ENCODE measurements at regions not wholly inside any gene's neighbourhood (a gene's known extent, or its start where the extent isn't known, plus 50 kb on each side); places are given as distances from the start of the nearest gene placed in this dataset.

DNA sequence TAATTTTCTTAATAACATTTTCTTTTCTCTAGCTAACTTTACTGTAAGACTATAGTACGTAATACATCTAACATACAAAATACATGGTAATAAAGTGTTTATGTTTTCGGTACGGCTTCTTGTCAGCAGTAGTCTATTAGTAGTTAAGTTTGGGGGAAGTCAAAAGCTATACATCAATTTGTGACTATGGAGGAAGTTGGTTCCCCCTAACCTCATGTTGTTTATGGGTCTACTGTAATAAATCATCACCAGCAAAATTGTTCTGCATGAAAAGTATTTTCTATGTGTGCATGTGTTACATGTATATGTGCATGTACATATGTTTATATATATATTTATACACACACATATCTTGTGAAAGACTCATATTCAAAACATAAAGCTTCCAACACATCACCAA, 303.0 kb downstream of the TRIB2 start:
- TF ChIP-seq, protein P1, sequence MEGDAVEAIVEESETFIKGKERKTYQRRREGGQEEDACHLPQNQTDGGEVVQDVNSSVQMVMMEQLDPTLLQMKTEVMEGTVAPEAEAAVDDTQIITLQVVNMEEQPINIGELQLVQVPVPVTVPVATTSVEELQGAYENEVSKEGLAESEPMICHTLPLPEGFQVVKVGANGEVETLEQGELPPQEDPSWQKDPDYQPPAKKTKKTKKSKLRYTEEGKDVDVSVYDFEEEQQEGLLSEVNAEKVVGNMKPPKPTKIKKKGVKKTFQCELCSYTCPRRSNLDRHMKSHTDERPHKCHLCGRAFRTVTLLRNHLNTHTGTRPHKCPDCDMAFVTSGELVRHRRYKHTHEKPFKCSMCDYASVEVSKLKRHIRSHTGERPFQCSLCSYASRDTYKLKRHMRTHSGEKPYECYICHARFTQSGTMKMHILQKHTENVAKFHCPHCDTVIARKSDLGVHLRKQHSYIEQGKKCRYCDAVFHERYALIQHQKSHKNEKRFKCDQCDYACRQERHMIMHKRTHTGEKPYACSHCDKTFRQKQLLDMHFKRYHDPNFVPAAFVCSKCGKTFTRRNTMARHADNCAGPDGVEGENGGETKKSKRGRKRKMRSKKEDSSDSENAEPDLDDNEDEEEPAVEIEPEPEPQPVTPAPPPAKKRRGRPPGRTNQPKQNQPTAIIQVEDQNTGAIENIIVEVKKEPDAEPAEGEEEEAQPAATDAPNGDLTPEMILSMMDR (IDR thresholded peaks at IDR 0.05; ENCODE audit: borderline replicate concordance, control extremely low read depth, extremely low read depth, insufficient read depth, missing control alignments) = no peak
- in situ Hi-C loops (cut with MboI; ENCODE audit: low sequenced_read_pairs, unreplicated experiment) = loop anchor here (25.0 kb wide), 1 partner anchor 1182 kb away; no protein-coding TSS in a partner anchor

DNA sequence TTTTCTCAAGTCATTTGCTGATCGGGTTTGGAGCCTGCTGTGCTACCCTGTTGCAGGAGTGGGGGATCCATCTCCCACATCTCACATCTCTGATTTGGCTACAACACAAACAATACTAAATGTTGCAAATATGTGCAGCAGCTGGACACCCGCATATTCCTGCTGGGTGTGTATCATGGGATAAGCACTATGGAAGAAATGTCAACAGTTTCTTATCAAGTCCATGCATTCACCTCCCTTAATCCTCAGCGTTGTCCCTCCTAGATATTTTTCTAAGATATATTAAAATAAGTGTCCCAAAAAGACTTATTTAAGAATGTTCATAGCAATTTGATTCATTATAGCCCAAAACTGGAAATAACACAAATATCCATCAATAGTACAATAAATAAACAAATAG, 303.7 kb downstream of the TRIB2 start:
- TF ChIP-seq, protein P1 (IDR thresholded peaks at IDR 0.05; ENCODE audit: borderline replicate concordance, control extremely low read depth, extremely low read depth, insufficient read depth, missing control alignments) = no peak
- in situ Hi-C loops (cut with MboI; ENCODE audit: low sequenced_read_pairs, unreplicated experiment) = loop anchor here (25.0 kb wide), 1 partner anchor 1183 kb away; no protein-coding TSS in a partner anchor
- DNase-seq (ENCODE audit: low spot score) = no peak

More for the DNA sequence above, 303.0 kb downstream of the TRIB2 start:
- no peak for DNase-seq (ENCODE audit: low spot score)

DNA sequence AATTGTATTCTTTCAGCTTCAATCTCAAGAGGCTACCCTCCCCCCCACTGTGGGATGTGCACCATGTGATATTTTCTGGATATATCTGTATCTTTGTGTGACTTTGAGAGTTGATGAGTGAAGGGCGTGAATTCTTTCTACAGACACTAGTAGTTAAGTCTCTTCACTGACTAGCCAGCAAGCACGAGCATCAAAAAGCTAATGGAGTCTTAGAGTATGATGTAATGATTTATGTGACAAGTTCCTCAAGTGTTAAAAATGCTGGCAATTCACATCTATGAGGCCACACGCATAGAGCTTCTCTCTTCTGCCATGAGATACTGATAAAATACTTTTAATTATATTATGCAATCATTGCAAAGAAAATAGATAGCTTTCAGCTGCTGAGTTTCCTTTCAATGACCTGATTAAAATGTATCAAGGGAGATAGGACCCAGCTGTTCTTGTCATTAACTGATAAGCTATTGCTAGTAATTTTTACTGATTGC, 304.8 kb downstream of the TRIB2 start:
- TF ChIP-seq, protein P1 (IDR thresholded peaks at IDR 0.05; ENCODE audit: borderline replicate concordance, control extremely low read depth, extremely low read depth, insufficient read depth, missing control alignments) = no peak
- in situ Hi-C loops (cut with MboI; ENCODE audit: low sequenced_read_pairs, unreplicated experiment) = loop anchor here (25.0 kb wide), 1 partner anchor 1184 kb away; no protein-coding TSS in a partner anchor
- DNase-seq (ENCODE audit: low spot score) = no peak

DNA sequence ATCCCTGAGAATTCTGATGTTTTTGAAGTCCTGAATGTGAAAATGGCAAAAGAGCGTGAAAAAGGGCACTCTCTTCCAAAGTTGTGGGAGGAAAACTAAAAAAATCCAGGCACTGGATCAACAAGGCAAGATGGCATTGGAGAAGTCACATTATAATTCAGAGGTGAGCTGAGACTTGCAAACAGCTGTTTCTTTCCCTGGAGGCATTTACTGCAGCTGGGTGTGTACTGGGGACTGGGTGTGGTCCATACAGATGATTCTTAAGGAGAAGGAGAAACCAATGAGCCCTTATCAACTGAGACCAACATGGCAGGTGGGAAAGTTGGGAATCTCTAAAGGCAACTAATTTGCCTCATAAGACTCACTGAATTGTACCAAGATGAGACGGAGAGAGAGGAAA, 313.9 kb downstream of the TRIB2 start:
- in situ Hi-C loops (cut with MboI; ENCODE audit: low sequenced_read_pairs, unreplicated experiment) = no loop called here
- DNase-seq (ENCODE audit: low spot score) = no peak
- TF ChIP-seq, protein P1 (IDR thresholded peaks at IDR 0.05; ENCODE audit: borderline replicate concordance, control extremely low read depth, extremely low read depth, insufficient read depth, missing control alignments) = no peak

DNA sequence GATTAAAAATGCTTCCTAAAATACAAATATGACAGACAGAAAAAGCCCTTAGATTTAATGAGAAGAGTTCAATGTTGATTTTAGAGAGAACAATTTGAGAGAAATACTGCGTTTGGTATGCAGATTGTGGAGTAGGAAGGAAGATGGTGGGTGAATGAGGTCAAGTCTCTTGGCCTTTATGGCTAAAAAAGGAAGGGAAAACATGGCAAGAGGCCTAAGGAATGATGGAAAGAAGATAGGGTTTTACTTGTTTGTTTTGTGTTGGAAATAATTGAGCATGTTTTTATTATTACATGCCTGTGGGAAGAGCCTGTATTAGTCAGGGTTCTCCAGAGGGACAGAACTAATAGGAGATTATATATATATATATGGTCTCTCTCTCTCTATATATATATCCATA, 318.1 kb downstream of the TRIB2 start:
- TF ChIP-seq, protein P1 (IDR thresholded peaks at IDR 0.05; ENCODE audit: borderline replicate concordance, control extremely low read depth, extremely low read depth, insufficient read depth, missing control alignments) = no peak
- DNase-seq (ENCODE audit: low spot score) = no peak
- in situ Hi-C loops (cut with MboI; ENCODE audit: low sequenced_read_pairs, unreplicated experiment) = no loop called here

DNA sequence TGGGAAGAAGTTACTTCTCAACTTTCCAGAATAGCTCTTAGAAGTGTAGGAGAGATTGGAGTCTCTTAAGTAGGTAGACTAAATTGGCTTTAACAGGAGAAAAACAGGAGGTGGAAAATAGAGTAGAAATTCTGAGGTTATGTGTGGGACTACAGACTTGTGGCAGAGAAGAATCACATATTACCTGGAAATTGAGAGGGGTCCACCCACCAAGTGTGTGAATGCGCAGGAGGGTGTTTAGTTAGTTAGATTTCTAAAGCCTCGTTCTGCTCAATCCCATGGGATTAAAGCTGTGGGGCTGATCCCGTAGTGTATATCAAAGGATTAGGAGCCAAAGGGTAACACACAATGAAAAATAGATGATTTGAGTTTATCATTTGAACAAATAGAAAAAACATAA, 319.1 kb downstream of the TRIB2 start:
- in situ Hi-C loops (cut with MboI; ENCODE audit: low sequenced_read_pairs, unreplicated experiment) = no loop called here
- no peak for DNase-seq (ENCODE audit: low spot score)
- TF ChIP-seq, protein P1 (IDR thresholded peaks at IDR 0.05; ENCODE audit: borderline replicate concordance, control extremely low read depth, extremely low read depth, insufficient read depth, missing control alignments) = no peak
